Left forelimb (tissue), 1 donor: ENCODE measurements at regions not wholly inside any gene's neighbourhood (a gene's known extent, or its start where the extent isn't known, plus 50 kb on each side); places are given as distances from the start of the nearest gene placed in this dataset.

Experiments used
- DNase-seq: peaks from one replicate; pipeline ENCODE4 v3.0.0-alpha.2; 2018; ENCODE audit warnings: low spot score

- no peak for DNase-seq
Observed at GRCh38 chr13:80599765-80600164, 258.8 kb upstream of the SPRY2 start.

- no peak for DNase-seq
Observed at GRCh38 chr13:80598189-80598588, 257.3 kb upstream of the SPRY2 start.

- DNase-seq = no peak
Observed at GRCh38 chr13:80591976-80592740, 251.2 kb upstream of the SPRY2 start.

DNA sequence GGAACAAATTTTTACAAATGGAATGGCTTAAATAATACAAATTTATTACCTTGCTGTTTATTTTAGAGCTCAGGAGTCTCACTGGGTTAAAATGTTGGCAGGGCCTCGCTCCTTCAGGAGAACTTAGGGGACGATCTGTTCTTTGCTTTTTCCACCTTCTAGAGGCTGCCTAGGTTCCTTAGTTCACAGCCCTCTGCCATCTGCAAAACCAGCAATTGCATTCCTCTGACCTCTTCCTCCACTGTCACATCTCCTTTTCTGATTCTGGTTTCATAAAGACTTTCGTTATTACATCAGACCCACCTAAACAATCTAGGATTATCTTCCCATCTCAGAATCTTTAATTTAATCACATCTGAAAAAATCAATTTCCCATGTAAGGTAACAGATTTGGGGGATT lies 249.6 kb upstream of the SPRY2 start:
- no peak for DNase-seq

DNA sequence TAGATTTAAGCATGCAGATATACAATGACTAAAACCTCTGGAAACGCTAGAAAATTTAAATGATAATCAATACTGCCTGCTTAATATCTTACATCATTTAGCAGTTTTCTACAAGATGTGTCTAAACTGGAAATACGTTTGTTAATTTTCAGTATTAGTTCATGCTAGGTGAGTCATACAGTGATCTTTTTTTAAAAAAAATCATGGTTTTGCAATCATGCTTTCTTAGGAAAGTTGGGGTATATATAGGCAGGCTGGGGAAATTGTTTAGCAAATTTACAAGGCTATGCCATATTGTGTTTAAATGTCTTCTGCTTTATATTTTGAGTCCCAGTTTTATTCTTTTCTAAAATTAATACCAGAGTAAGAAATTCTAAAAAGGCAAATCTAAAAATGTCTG lies 245.4 kb upstream of the SPRY2 start:
- no peak for DNase-seq

DNA sequence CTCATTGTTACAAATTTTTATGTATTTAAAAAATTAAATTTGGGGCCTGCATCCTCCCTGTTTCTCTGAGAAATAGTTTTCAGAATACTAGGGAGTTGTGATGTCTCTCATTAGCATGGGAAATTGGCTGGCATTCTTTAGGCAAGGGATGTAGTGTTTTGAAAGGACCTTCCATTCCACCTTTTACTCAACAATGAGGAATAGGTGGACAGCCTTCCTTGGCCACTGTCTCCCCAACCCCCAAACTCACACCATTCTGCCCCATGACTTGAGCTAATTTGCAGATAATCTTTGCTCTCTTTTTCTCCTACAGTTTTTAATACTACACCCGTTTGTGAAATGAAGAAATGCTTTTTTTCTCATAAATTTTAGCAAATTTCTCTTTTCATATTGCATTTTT lies 244.6 kb upstream of the SPRY2 start:
- no peak for DNase-seq

- DNase-seq = no peak
Observed at GRCh38 chr13:80584785-80585184, 243.9 kb upstream of the SPRY2 start.

DNA sequence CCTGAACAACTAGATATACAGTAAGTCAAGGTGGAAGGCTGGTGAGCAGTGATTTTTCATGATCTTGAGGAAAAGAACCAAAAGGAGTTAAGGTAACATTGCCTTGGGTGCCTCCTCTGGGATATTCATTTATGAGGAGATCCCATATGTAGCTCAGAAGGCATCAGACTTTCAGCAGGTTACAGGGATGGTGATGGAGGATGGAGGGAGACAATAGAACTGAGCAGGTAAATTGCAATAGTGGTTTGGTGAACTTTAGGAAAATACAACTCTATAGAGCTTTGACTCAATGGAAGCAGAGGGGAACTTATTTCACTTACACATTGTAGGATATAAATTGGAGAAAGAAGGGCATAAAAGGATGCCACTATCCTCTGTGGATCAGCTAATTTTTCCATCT lies 243.4 kb upstream of the SPRY2 start:
- no peak for DNase-seq

DNA sequence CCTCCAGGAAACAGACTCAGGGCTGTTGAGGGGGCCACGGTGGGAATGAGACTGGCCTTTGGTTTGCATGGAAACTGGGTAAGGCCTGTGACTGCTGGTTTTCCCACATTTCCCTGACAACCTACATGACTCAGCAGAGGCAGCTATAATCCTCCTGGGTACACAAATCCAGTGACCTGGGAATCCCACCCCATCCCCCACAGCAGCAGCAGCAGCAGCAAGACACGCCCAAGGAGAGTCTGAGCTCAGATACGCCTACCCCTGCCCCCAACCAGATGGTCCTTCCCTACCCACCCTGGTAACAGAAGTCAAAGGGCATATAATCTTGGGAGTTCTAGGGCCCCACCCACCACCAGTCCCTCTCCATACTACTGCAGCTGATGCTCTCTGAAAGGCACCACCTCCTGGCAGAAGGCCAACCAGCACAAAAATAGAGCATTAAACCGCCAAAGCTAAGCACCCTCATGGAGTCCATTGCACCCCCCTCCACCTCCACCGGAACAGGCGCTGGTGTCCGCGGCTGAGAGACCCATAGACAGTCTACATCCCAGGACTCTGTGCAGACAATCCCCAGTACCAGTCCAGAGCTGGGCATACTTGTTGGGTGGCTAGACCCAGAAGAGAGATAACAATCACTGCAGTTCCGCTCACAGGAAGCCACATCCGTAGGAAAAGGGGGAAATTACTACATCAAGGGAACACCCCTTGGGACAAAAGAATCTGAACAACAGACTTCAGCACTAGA lies 237.2 kb upstream of the SPRY2 start:
- DNase-seq = no peak

DNA sequence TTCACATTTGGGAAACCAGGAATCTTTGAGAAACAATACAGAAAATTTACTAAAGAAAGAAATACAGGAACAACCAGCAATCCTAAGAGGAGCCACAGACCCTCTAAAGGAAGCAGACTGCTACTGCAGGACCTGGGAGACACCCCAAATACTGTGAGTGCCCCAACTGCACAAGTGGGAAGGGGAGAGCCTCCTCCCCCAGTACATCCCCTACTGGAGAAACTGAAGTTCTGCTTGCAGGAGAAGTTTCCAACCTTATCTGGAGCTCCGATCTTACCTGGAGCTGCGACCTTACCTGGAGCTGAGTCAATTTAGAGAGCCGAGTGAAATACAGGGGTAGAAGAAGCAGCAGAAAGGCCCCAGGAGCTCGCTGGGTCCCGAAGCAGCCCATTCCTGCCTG lies 236.4 kb upstream of the SPRY2 start:
- DNase-seq = no peak

DNA sequence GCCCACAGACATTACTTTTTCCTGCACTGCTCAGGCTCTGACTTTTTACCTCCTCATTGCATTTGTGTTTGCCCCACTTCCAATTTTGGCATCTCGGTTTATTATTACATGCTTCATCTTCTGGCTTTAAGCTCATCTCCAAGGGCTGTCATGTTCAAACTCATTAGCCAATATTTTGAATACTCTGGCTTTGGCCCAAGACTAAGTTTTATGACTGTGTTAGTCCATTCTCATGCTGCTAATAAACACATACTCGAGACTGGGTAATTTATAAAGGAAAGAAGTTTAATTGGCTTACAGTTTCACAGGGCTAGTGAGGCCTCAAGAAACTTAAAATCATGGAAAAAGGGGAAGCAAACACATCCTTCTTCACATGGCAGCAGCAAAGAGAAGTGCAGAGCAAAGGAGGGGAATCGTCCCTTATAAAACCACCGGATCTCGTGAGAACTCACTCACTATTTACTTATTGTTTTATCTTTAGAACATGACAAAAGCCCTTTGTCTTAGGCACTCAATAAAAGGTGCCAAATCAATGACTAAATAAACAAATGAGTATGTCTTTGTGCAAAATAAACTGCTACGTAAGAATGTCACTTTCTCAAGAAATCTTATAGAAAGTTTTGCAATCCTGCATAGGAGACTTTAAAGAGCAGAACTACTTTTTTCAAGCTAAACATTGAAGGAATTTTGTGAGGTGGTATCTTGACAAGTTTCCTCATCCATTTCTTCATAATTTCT lies 233.4 kb upstream of the SPRY2 start:
- no peak for DNase-seq

DNA sequence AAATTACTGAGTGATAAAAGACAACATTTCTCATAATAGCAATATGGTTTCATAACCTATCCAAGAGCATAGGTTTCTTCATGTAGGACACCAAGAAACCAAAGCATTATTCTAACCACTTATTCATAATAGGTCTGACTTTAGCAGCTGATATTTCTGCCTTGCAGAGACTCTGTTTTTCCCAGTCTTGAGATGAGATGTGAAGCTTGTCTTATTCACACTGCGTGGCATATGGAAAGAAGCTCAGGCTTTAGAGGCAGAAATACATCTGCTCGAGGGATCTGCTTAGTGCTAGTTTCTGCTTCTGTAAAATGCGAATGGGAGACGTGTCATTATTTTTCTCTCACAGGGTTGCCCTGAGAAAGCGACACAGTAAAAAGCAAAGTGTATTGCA lies 232.0 kb upstream of the SPRY2 start:
- no peak for DNase-seq

- no peak for DNase-seq
Observed at GRCh38 chr13:80572308-80572922, 231.5 kb upstream of the SPRY2 start.

GRCh38 chr13:80571346-80572307 lies 230.7 kb upstream of the SPRY2 start:
- DNase-seq = no peak

DNA sequence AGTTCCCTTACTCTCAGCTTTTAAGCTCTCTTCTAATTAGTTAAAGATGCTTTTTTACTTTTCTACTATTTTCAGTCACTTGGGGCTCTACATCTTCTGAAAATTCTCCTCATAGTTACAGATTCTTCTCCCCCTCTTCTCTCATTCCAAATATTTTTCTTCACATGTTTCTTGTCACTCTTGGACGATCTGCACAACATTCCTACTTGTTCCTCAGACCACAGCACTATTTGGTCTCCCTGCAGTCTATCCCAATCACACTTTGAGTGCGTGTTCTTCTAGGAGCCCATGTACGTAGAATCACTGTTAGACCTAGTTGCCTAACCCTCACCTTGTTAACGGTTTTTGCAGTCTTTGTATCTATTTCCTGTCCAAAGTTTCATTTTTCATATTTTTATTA lies 222.5 kb upstream of the SPRY2 start:
- DNase-seq = no peak

DNA sequence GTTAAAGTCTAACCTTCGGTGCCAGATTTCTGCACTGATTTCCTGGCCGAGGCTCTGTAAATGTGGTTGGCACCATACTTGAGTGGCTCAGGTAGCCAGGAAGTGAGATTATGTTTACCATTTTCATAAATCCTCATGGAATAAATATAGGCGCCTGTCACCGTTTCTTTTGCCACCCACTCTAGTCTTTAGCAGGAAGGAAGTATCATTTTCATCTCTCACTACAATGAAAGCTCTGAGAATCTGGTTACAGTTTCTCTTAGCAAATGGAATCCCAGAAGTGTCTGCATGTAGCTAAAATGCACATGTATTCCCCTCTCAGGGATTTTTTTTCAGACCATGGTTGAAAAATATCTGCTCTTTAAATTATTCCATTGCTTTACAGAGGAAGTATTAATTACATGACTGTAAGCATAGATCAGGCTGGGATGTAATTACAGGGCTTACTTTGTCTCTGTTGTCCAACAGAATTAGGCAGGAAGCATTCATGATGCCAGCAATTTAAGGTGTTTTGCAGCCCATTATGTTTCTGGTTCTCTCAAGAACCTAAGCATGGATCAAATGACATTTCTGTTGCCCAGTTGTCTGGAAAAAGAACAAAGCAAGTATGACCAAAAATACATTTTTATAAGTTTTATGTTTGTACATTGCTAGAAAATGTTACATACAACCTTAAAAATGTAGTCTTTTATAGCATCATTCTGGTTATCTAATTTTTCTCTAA lies 221.7 kb upstream of the SPRY2 start:
- no peak for DNase-seq

GRCh38 chr13:80560609-80561008 lies 219.7 kb upstream of the SPRY2 start:
- DNase-seq = no peak

DNA sequence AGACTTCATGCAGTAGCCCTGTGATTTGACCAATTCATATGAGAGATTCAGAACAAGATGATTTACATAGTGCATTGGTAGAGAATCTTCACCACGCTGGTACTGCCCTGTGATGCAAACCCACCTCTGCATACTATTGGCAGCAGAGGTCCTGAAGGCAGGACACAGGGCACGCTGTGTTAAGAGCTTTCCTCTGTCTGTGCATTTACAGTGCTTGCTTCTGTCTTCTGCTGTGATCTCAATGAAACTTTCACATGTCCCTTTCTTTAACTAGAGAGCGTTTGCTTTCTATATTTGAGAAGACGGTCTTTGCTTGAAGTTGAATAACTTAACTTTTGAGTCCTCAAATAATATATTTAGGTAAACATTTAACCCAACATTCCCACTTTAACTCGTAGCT lies 219.0 kb upstream of the SPRY2 start:
- no peak for DNase-seq

DNA sequence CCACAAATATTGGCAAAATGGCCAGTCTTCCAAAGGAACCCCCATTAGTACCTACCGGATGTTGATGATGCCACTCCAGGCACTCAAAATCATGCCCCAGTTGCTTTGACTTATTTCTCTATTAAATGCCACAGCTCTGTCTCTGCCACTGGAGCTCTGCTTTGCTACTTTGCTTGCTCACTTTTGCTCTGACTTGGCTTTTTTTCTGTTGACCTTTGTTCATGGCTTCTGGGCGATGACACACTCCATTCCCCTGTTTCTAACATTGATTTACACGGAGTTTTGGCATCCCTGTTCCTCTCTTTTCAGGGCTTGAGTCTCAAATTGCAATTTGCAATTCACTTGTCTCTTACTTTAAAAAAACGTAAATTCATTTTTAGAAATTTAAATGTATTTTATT lies 217.1 kb upstream of the SPRY2 start:
- no peak for DNase-seq

GRCh38 chr13:80555796-80556678 lies 215.1 kb upstream of the SPRY2 start:
- no peak for DNase-seq
